Dedifferentiated amniotic fluid mesenchymal stem cell (primary cell): ENCODE measurements at regions not wholly inside any gene's neighbourhood (a gene's known extent, or its start where the extent isn't known, plus 50 kb on each side); places are given as distances from the start of the nearest gene placed in this dataset.

Source experiments
- DNase-seq: peaks from one replicate; pipeline ENCODE4 v3.0.0-alpha.2; 2016; ENCODE audit errors: extremely low spot score

DNA sequence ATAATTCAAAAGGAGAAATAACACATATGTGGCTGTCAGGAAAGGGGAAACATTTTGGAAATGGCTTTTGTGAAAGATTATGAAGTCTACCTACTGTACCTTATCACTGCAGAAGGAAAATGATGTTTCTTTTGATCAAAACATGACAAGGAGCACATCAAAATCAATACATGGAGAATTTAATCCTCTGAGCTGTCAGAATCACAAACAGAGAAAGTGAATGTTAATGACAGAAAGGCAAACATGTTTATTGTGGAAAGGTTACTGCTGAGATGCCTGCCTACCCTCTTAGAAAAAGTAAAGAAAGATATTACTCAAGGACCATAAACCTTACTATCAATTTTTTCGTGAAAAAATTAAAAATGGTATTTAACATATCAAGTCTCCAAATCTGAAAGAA is 794.5 kb upstream of the GYPC start:
- DNase-seq: no peak

DNA sequence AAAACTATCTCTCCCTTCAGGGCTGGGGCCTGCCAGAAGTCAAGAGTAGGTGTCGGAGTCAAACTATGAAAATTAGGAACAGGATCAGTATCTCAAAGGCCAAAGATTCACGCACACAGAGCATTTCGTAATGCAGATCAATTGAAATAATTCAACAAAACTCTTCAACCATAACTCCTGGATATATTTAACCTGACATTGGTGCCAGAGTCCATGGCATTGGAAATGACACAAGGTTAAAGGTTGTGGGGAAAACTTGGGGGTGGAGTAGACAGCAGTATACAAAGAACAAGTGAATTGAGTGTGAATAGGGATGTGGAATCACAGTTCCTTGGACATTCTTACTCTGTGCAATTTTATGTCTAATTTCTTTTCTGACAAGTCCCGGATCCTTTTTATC is 788.0 kb upstream of the GYPC start:
- DNase-seq: no peak

DNA sequence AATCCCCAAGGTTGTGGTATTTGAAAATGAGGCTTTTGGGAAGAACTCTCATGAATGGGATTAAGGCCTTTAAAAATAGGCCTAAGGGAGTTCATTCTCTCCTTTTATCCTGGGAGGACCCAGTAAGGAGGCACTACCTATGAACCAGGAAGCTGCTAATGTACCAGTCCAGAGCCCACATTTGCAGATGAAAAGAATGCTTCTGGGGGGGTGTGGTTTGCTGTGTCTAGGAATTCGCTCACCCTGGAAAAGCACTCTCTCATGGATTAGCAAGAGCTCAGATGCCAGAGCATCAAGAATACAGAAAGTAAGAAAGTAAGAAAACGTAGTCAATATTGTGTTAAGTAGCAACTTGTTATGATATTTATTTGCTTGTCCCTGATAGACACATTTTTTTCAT is 785.7 kb upstream of the GYPC start:
- DNase-seq: no peak

GRCh38 chr2:125870746-125871145 is 785.2 kb upstream of the GYPC start:
- DNase-seq: no peak

GRCh38 chr2:125874564-125874963 is 781.4 kb upstream of the GYPC start:
- no peak for DNase-seq

DNA sequence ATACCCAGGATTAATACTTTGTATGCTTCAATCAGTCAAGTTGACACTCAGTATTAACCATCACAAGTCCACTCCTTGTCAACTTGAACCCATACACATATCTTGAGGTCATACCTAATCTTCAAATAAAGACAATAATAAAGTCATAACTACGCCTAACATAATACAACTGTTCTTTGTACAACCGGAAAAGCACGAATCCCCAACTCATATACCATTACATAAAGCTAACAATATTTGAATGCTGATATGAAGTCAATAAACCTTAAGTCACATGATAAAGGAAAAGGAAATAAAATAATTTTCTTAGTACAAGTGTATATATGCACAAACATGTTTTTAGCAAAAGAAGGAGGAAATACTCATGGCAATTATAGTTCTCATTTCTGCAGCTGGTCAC is 770.6 kb upstream of the GYPC start:
- DNase-seq: no peak

DNA sequence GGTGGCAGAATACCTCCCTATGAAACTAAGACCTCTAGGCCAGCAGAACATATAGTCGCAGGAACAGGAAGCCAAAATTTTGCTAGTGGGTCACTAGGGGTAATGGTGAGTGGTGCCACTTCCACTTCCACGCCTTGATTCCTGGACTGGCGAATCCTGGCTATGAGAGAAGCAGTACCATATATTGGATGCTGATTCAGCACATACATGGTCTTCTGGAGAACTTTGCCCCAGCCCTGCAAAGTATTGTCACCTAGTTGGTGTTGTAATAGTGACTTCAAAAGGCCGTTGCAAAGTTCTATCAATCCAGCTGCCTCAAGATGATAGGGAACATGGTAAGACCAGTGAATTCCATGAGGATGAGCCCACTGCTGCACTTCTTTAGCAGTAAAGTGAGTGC is 769.8 kb upstream of the GYPC start:
- no peak for DNase-seq

GRCh38 chr2:125901278-125901677 is 754.7 kb upstream of the GYPC start:
- DNase-seq: no peak

GRCh38 chr2:125925891-125926546 is 729.9 kb upstream of the GYPC start:
- DNase-seq: no peak

GRCh38 chr2:125935559-125935958 is 720.4 kb upstream of the GYPC start:
- no peak for DNase-seq

DNA sequence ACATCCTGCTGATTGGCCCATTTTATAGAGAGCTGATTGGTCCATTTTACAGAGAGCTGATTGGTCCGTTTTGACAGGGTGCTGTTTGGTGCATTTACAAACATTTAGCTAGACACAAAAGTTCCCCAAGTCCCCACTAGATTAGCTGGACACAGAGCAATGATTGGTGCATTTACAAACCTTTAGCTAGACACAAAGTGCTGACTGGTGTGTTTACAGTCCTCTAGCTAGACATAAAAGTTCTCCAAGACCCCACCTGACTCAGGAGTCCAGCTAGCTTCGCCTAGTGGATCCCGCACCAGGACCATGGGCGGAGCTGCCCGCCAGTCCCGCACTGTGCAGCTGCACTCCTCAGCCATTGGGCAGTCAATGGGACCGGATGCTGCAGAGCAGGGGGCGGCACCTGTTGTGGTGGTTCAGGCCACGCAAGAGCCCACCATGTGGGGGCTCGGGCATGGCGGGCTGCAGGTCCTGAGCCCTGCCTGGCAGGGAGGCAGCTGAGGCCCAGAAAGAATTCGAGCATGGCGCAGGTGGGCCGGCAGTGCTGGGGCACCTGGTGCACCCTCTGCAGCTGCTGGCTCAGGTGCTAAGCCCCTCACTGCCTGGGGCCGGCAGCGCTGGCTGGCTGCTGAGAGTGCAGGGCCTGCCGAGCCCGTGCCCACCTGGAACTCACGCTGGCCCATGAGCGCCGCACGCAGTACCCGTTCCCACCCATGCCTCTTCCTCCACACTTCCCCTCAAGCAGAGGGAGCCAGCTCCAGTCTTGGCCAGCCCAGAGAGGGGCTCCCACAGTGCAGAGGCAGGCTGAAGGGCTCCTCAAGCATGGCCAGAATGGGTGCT is 713.2 kb upstream of the GYPC start:
- no peak for DNase-seq

DNA sequence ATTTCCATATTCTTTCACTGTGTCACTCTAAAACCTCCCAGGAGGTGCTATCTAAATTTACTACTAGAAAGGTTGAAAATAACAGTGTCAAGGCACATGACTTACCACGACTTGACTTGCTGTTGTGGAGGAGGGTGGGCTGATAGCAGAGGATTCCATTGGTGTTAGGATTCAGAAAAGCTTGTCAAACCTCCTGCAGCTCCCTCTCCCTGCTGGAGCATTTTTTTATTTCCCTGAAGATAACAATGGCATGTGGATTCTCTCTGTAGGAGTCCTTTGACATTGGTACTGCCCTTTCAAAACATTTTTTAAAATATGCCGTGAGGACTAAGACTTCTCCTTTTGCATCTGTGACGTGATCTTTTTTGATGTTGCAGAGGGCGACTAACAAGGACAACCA is 696.9 kb upstream of the GYPC start:
- no peak for DNase-seq

DNA sequence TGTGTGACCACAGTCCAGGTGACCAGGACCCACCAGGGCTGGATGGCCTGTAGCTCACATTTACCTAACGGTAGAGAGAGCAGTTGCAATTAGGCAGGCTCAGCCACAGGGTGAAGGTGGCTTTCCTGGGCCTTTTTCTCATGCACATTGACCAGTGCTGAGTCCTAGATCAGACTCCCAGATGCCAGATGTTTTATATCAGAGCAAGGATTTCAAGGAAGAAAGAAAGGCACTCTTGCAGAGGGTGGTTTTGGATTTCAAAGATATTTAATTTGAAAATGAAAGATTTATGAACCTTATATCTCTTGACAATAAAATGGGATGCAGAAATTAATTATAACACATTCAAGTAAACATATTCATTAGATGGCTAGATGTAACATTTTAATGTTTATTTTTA is 694.2 kb upstream of the GYPC start:
- DNase-seq: no peak

GRCh38 chr2:125979886-125980285 is 676.1 kb upstream of the GYPC start:
- no peak for DNase-seq

GRCh38 chr2:125983364-125983763 is 672.6 kb upstream of the GYPC start:
- DNase-seq: no peak

DNA sequence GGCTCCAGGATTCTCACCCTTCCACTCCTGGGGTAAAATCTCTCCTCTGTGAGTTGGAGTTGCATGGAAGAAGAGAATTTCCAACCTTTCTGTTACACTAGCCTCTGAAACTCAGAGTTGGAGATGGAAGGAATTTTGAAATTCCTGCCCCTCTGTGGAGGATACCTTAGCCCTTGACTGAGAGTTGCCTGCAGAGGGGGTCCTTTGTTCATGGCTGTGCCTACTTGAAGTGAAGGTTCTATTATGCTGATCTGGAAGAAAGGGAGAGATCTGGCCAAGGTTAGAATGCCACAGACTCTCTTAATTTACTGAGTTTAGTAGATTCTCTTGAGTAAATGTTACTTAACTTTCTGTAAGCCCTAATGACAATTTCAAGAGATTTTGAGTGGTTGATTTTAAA is 626.6 kb upstream of the GYPC start:
- DNase-seq: no peak

DNA sequence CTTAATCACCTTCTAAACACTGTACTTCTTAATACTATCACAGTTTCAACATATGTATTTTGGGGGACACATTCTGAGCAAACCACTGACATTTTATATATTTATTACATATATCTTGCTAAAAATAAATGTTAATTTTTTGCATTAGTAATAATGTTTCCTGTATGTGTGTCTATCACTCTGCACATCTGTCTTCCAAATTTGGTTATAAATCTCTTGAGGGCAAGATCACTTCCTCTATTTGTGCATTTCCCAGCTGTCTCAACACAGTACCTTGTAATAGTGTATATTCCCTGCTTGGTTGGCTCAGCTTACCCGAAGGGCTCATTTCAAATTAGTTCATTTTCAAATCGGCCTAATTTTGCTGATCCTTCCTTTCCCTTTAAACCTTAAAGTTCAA is 617.1 kb upstream of the GYPC start:
- no peak for DNase-seq

DNA sequence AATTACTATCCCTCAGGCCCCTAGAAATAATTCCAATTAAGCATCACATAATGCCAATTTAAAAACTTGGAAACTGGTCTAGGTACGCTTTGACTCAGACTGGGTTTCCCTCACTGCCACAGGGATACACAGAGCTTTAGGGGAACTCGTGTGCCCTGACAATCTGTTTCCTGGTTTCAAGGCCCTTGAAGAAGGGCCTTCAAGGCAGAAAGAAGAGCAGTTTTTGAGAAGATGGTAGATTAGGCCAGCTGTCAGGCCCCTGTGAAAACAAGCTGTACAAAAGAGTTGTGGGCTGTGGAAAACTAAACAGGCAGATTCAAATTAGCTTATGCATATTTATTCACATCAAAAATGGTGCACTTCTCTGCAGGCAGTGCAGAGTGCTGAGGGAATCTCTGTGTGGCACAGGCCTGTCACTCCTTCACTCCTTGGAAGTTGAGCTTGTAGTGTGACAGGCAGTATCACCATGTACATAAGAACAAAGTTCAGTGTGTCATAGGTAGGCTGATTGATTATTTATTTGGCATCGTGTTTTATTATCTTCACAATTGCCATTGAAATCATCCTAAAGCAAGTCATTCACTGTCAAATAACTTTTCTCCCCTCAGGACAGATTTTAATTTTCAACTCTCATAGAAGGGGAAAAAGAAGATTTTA is 614.4 kb upstream of the GYPC start:
- no peak for DNase-seq

- DNase-seq: no peak
Measured at GRCh38 chr2:126042089-126042488, 613.9 kb upstream of the GYPC start.

- no peak for DNase-seq
Measured at GRCh38 chr2:126048719-126049118, 607.2 kb upstream of the GYPC start.

- DNase-seq: no peak
Measured at GRCh38 chr2:126049461-126049860, 606.5 kb upstream of the GYPC start.

DNA sequence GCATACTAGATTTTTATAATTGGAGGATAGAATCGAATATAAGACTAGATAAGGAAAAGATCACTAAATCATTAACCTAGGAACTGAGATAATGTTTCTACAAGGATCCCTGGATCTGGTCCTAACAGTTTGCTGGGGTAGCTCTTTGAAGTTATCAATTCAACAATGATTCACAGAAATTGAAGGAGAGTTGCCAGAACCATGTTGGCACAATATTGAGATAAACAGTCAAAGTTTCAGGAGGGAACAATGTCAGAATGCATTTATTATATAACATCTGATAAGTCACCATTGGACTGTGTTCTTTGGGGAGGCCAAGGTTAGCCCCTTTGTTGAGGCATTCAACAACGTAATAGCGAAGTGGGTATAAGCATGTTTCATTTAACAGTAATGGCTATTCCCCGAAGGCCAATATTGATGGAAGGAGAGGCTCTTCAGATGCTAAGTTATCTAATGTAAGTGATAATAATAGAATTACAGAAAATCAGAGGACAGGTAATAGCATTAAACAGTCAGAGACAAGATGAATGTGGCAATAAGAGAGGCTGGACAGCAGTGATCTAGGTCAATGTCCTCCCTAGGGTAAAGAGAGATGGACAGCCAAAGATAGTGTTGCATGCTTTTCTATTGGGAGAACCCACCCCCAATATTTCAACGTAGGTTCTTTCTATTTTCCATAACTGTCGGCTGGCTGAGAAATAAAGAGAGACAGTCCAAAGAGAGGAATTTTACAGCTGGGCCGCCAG is 604.8 kb upstream of the GYPC start:
- no peak for DNase-seq
